IMR-90 (cell line): ENCODE measurements at regions not wholly inside any gene's neighbourhood (a gene's known extent, or its start where the extent isn't known, plus 50 kb on each side); places are given as distances from the start of the nearest gene placed in this dataset.
A peak's percentile ranks its signal among the peaks of the same experiment; 100 is the strongest.

Experiments
- ATAC-seq: fragments of 200-7000 bp; cut with Tn5 transposase; 2 replicates; pipeline ENCODE4 v1.9.1; 2020; ENCODE audit warnings: low read depth, mild to moderate bottlenecking, moderate library complexity
- BruUV-seq: library from RNA; stranded (reverse); fragments of 400-500 nt; replicated peaks from 2 replicates; lab custom pipeline; 2021; lab: Mats Ljungman, UMichigan
- CTCF ChIA-PET: fragments of 300-600 bp; formaldehyde crosslinking; extraction: SDS; loops from one replicate; lab custom pipeline; 2021; ENCODE audit warnings: antibody characterized with exemption; lab: Yijun Ruan, JAX
- POLR2A ChIA-PET: fragments of 300-600 bp; sonication (Branson Sonifier 250); formaldehyde crosslinking; loops from one replicate; lab custom pipeline; 2022; ENCODE audit warnings: antibody characterized with exemption; ENCODE audit not compliant: unreplicated experiment; lab: Charles Lee
- DNase-seq: peaks from one replicate; pipeline ENCODE4 v3.0.0; 2013
- H2AFZ ChIP-seq: replicated peaks from 2 replicates; pipeline ENCODE3; 2013; ENCODE audit warnings: low read length, mild to moderate bottlenecking; ENCODE audit not compliant: poor library complexity
- H2AK5ac ChIP-seq: 2 replicates; pipeline ENCODE4 v1.6.1; 2013; ENCODE audit warnings: low read depth, low read length, inconsistent platforms
- H2AK9ac ChIP-seq: replicated peaks from 2 replicates; pipeline ENCODE3; 2013; ENCODE audit warnings: mild to moderate bottlenecking, low read depth, low read length, moderate library complexity; ENCODE audit not compliant: poor library complexity
- H2BK120ac ChIP-seq: 2 replicates; pipeline ENCODE4 v1.6.1; 2013; ENCODE audit warnings: low read depth, low read length, inconsistent platforms
- H2BK15ac ChIP-seq: 3 replicates; pipeline ENCODE4 v1.6.1; 2013; ENCODE audit warnings: low read depth, low read length, inconsistent platforms
- H2BK20ac ChIP-seq: 2 replicates; pipeline ENCODE4 v1.6.1; 2013; ENCODE audit warnings: low read depth, mild to moderate bottlenecking, inconsistent platforms, low read length, moderate library complexity
- H2BK5ac ChIP-seq: 2 replicates; pipeline ENCODE4 v1.6.1; 2013; ENCODE audit warnings: mild to moderate bottlenecking, low read depth, low read length, inconsistent platforms; ENCODE audit not compliant: poor library complexity, severe bottlenecking
- H3K14ac ChIP-seq: replicated peaks from 2 replicates; pipeline ENCODE4 v1.6.1; 2013; ENCODE audit warnings: low read depth, low read length, inconsistent platforms
- H3K18ac ChIP-seq: 2 replicates; pipeline ENCODE4 v1.6.1; 2013; ENCODE audit warnings: low read depth, low read length, control low read depth
- H3K23ac ChIP-seq: 2 replicates; pipeline ENCODE4 v1.6.1; 2013; ENCODE audit warnings: low read depth, low read length, inconsistent platforms
- H3K27ac ChIP-seq: 2 replicates; pipeline ENCODE4 v1.5.1; 2013; ENCODE audit warnings: mild to moderate bottlenecking, control low read depth, low read length; ENCODE audit not compliant: insufficient read depth
- H3K27me3 ChIP-seq: 2 replicates; pipeline ENCODE4 v1.6.1; 2013; ENCODE audit warnings: low read length; ENCODE audit not compliant: control insufficient read depth, insufficient read depth
- H3K36me3 ChIP-seq: 2 replicates; pipeline ENCODE4 v1.6.1; 2013; ENCODE audit warnings: low read length, mixed read lengths; ENCODE audit not compliant: control insufficient read depth, insufficient read depth
- H3K4ac ChIP-seq: 2 replicates; pipeline ENCODE4 v1.6.1; 2013; ENCODE audit warnings: low read depth, low read length, inconsistent platforms
- H3K4me1 ChIP-seq: 2 replicates; pipeline ENCODE4 v1.6.1; 2013; ENCODE audit warnings: low read length, mixed read lengths; ENCODE audit not compliant: control insufficient read depth, insufficient read depth
- H3K4me2 ChIP-seq: 2 replicates; pipeline ENCODE4 v1.6.1; 2013; ENCODE audit warnings: low read depth, mild to moderate bottlenecking, control low read depth, low read length, moderate library complexity
- H3K4me3 ChIP-seq: 2 replicates; pipeline ENCODE4 v1.5.1; 2013; ENCODE audit warnings: low read depth, mild to moderate bottlenecking, control low read depth, low read length, moderate library complexity; ENCODE audit not compliant: insufficient read depth
- H3K56ac ChIP-seq: 2 replicates; pipeline ENCODE4 v1.6.1; 2013; ENCODE audit warnings: low read length, inconsistent platforms; ENCODE audit not compliant: insufficient read depth; ENCODE audit errors: extremely low read depth
- H3K79me1 ChIP-seq, 2 experiments: 2 replicates each; pipeline ENCODE4 v1.6.1; 2013; ENCODE audit warnings: low read length in 2 of 2, inconsistent platforms in 1 of 2, low read depth in 1 of 2
- H3K9ac ChIP-seq: 2 replicates; pipeline ENCODE4 v1.6.1; 2013; ENCODE audit warnings: low read depth, low read length, control low read depth
- H3K9me1 ChIP-seq: 2 replicates; pipeline ENCODE4 v1.6.1; 2013; ENCODE audit warnings: low read length, inconsistent platforms; ENCODE audit not compliant: insufficient read depth
- H3K9me3 ChIP-seq: 2 replicates; pipeline ENCODE4 v1.6.1; 2013; ENCODE audit warnings: low read length; ENCODE audit not compliant: control insufficient read depth, insufficient read depth
- H4K20me1 ChIP-seq: 2 replicates; pipeline ENCODE4 v1.6.1; 2013; ENCODE audit warnings: low read length, inconsistent platforms; ENCODE audit not compliant: insufficient read depth
- H4K5ac ChIP-seq: 2 replicates; pipeline ENCODE4 v1.6.1; 2013; ENCODE audit warnings: mild to moderate bottlenecking, low read depth, low read length, control low read depth
- H4K8ac ChIP-seq, 2 experiments: 2 replicates each; pipeline ENCODE4 v1.6.1; 2013; ENCODE audit warnings: low read depth in 2 of 2, low read length in 2 of 2, control low read depth in 1 of 2, inconsistent platforms in 1 of 2
- H4K91ac ChIP-seq: 2 replicates; pipeline ENCODE4 v1.6.1; 2013; ENCODE audit warnings: low read depth, low read length, inconsistent platforms; ENCODE audit not compliant: insufficient read depth
- CEBPB ChIP-seq: IDR thresholded peaks from 2 replicates; pipeline ENCODE4 v1.6.1; 2012; ENCODE audit warnings: low read depth, low read length, improper control_type of control experiment
- RFX5 ChIP-seq: IDR thresholded peaks from 2 replicates; pipeline ENCODE4 v1.8.0; 2012; ENCODE audit warnings: low read depth, mild to moderate bottlenecking, low read length, moderate library complexity
- WGBS, 2 experiments: methylation state at CpG; one replicate each; pipeline versions ENCODE4 v1.1.5 to v1.1.7; 2013; ENCODE audit warnings: missing lambda C conversion rate in 2 of 2; ENCODE audit not compliant: insufficient read length in 1 of 2; ENCODE audit errors: extremely low coverage in 2 of 2; 5-methylcytosine and 5-hydroxymethylcytosine counted together
- dilution Hi-C: fragments of 300-500 bp; cut with HindIII; formaldehyde crosslinking; loops from one replicate; pipeline ENCODE4 v1.14.3; 2018; ENCODE audit warnings: low sequenced_read_pairs; ENCODE audit not compliant: unreplicated experiment
- in situ Hi-C: fragments of 300-500 bp; cut with MboI; formaldehyde crosslinking; loops from 3 replicates; pipeline ENCODE4 v1.14.3; 2019; ENCODE audit warnings: low sequenced_read_pairs, inconsistent platforms, mixed read lengths
- intact Hi-C: fragments of 100-400 bp; cut with micrococcal nuclease; formaldehyde crosslinking; loops from 2 replicates; pipeline ENCODE4 v1.10.0; 2022

DNA sequence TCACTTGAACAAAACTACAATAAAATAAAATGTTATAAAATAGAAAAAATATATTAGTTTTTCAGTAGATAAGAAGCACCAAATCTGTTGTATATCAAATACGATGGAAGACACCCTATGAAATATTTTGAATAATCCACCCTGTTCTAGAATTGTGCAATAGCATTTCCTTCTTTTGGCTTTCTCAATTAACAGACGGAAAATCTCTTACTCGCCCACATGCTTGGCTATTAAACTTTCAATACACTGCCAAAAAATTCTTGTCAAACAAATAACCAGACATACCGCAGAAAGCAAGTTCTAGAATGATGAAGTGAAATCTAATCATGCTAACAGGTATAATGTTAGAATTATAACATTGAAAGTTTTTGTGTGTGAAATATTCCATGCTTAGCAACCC lies 671.6 kb upstream of the SLIT2 start:
- Histone ChIP-seq H3K27ac (peak overlapping the region; percentile 51; the same call in 1 of the 2 replicates), H3K4me2 (no peak overlapping the region)
- POLR2A ChIA-PET, result no interaction called here

More for the DNA sequence above, 671.6 kb upstream of the SLIT2 start:
- no peak for TF ChIP-seq RFX5
- TF ChIP-seq CEBPB, result peak; percentile 87
- Histone ChIP-seq H2BK20ac (no peak overlapping the region), H3K79me1 (no peaks in the 10 kb centered on the region), H3K27me3 (no peaks in the 10 kb centered on the region), H3K9me3 (no peaks in the 10 kb centered on the region), H3K9ac (no peak overlapping the region), H3K18ac (no peak overlapping the region), H3K4ac (no peak overlapping the region), H3K36me3 (no peaks in the 10 kb centered on the region), H4K20me1 (no peaks in the 10 kb centered on the region), H2BK5ac (no peak overlapping the region), H4K8ac (no peak overlapping the region), H2AFZ (no peak overlapping the region), H3K9me1 (no peaks in the 10 kb centered on the region), H3K4me1 (no peaks in the 10 kb centered on the region; the same call in 1 of the 2 replicates), H2AK9ac (no peak overlapping the region), H3K14ac (no peak overlapping the region), H3K23ac (no peak overlapping the region), H2AK5ac (no peak overlapping the region), H3K56ac (no peak overlapping the region), H2BK15ac (no peak overlapping the region), H4K91ac (no peak overlapping the region), H2BK120ac (no peak overlapping the region), H3K4me3 (no peak overlapping the region), H4K5ac (no peak overlapping the region)
- ATAC-seq (peak; percentile 27; the same call in 1 of the 2 replicates), DNase-seq (peak; percentile 32)
- no CpG with 5 or more reads among the region's 4 CpGs for WGBS, 2 experiments
- intact Hi-C loops, result no loop called here
- in situ Hi-C loops, result no loop called here
- dilution Hi-C loops, result no loop called here
- CTCF ChIA-PET, result no interaction called here
- no TSS peak for BruUV-seq
